GM21717 (cell line): ENCODE measurements at regions not wholly inside any gene's neighbourhood (a gene's known extent, or its start where the extent isn't known, plus 50 kb on each side); places are given as distances from the start of the nearest gene placed in this dataset.

ENCODE experiments used
- ATAC-seq: cut with Tn5 transposase; IDR thresholded peaks from one replicate; pipeline ENCODE4 v1.9.1; 2021; ENCODE audit warnings: mild to moderate bottlenecking, moderate library complexity; ENCODE audit not compliant: unreplicated experiment

GRCh38 chr1:98386675-98387440 is 274.7 kb upstream of the SNX7 start:
- ATAC-seq = no peak

DNA sequence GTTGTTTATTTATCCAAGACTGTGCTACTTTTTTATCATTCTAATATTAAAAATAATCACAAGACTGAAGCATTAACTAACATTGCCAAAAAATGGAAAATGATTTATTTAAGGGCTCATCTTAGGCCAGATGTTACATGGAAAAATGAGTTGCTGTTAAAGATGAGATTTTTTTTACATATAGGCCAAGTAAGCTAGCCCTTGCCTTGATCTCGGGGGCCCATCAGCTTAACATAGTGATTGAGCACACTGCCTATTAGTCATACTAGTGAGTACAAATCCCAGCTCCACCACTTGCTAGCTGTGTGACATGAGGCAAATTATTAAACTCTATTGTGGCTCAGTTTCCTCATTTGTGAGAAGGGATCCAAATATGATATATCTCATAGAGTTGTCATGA is 275.9 kb upstream of the SNX7 start:
- ATAC-seq = no peak

DNA sequence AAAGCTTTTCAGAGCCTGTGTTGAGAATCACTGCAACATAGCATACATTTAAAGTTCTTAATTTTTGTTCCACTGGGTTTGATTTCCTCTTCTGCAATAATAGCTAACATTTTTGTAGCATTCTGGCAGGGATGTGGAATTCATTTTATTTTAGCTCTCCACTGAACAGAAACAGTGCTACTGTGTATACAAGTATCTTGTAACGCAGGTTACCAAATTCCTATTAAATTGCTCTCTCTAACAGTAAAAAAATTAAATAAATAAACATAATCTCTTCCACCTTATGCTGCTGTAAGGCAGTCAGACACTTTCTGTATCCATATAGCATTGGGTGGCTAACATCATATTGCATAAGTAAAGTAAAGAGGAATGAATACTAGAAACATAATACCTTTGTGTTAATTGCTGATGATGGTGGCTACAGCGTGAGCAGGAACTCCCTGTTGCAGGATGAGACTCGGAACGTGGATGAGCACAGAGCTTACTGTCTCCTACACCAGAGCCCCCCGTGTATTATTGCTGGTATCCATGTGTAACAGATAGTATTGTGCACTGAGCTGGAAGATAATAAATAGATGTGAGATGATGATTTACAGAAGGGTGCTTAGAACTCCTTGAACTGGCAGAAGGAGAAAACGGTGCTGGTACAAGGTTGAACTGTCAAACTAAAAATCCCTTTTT is 276.9 kb upstream of the SNX7 start:
- no peak for ATAC-seq

DNA sequence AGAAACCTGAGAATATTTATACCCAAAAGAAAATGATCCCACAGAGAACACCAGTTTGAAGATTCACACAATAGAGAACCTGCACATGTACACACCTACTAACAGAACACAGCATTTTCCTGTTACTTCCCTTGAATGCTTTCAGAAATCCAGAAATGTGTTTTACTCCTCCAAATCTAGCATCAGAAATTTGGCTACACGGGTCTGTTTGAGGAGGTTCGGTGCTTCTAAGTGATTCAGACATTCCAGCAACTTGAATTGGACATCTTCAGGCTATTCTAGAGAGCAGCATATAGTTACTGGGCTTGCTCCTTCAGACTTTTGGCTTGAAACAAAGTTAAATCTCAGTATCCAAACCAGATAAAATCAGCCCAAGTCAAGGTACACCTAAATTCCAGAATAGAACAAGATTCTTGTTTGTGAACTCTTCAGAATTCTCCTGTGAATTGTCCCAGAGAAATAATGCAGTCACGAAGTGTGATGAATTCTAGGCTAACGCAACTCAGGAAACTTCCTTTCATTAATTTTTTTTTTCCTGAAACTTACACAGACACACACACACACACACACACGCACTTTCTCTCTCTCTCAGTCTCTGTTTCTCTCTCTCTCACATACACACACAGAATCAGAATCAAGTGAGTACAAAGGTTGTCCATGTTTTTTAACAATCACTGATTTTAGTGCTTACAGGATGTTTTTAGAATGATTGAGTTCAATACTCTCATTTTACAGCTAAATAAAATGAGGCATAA is 278.4 kb upstream of the SNX7 start:
- no peak for ATAC-seq

GRCh38 chr1:98382586-98382985 is 278.9 kb upstream of the SNX7 start:
- ATAC-seq = no peak

- ATAC-seq = no peak
These were observed 287.4 kb upstream of the SNX7 start for GRCh38 chr1:98374098-98374497.

DNA sequence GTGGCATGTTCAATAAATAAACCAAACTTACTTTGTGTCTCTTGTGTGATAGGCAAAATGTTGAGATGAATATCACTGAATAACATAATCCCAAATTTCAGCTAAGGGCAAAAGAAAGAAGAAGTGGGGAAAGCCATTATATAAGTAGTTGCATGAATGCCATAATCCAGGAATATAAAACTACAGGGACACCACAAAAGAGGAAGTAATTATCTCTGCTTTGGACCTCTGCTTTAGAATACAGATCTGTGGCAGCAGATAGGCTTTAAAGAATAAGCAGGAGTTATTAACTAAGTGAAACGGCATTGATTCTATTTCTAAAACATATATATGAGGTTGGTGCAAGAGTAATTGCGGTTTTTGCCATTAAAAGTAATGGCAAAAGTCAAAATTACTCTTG is 288.5 kb upstream of the SNX7 start:
- ATAC-seq = no peak

- ATAC-seq = no peak
These were observed 289.8 kb upstream of the SNX7 start for GRCh38 chr1:98371764-98372163.

- no peak for ATAC-seq
These were observed 292.1 kb upstream of the SNX7 start for GRCh38 chr1:98369463-98369862.

GRCh38 chr1:98368995-98369394 is 292.5 kb upstream of the SNX7 start:
- no peak for ATAC-seq

DNA sequence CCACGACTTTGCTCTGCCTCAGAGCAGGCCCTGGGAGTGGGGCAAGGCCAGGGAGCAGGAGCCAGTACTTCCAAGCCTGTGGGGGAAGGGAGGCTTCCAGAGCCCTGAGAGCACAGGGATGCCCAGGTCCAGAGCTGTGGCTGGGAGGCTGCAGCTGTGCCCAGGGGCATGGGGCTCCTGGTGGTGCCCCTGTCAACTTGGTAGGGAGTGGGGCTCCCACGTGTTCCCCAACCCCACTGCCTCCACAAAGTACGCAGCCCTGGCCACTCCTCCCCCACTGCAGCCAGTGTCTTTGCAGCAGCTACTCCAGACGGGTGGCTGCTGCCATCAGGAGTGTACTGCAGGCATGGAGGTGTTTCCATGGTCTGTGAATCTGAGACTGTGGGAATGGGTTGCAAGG is 294.1 kb upstream of the SNX7 start:
- no peak for ATAC-seq

DNA sequence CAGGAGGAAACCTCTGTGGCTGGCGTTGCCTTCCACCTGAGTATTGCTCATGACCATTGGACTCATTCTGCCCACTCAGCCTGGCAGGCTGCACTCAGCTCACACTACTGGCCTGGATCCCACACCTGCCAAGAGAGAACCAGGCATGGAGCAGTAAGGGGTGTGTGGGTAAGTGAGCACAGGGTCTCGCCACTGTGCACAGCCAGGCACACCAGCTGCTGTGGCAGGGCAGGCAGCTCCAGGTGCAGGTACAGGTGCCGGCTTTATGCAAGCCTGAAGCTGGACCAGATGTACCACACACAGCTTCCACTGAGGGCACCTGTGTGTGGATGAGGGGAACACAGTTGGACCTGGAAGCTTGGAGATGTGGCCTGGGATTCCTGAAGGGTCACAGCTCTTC is 295.2 kb upstream of the SNX7 start:
- ATAC-seq = no peak

- no peak for ATAC-seq
These were observed 297.0 kb upstream of the SNX7 start for GRCh38 chr1:98364544-98364943.

- ATAC-seq = no peak
These were observed 300.7 kb upstream of the SNX7 start for GRCh38 chr1:98360864-98361263.

- no peak for ATAC-seq
These were observed 305.7 kb upstream of the SNX7 start for GRCh38 chr1:98355656-98356383.

- no peak for ATAC-seq
These were observed 309.1 kb upstream of the SNX7 start for GRCh38 chr1:98352378-98352777.

- ATAC-seq = no peak
These were observed 310.0 kb upstream of the SNX7 start for GRCh38 chr1:98351561-98351960.

DNA sequence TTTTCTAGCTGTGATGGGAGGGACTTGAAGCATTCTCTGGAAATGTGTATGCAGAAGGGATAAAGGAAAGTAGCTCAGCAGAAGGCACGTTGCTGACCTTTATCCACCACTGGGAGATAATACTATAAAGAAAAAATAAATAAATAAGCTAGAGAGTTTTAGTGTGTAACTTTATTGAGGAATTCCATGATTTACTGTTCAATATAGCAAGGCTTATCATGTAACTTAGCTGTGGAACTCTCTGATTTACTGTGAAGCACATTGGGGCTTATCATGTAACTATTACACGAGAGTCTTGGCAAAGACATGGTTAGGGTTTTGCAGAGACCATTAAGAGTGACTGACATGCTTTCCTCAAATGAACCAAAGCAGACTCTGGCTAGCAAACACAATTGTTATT is 316.1 kb upstream of the SNX7 start:
- no peak for ATAC-seq

- no peak for ATAC-seq
These were observed 316.8 kb upstream of the SNX7 start for GRCh38 chr1:98344731-98345130.

DNA sequence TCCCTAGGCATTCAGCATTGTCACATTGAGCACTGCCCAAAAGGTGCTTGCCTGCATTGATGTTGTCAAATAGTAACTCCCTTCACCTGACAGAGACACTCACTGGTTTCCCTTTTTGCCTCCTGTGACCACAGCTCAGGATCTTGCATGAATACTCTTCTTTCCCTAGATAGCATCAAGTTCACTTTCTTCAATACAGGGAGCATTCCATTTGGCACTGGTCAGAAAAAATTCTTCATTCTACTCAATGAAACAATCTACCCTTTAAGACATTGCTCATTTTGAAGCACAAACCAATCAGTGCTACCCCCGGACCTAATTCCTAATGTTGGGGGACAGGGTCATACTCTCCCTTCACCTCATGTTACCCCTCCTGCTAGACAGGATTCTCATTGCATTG is 319.0 kb upstream of the SNX7 start:
- ATAC-seq = no peak

- no peak for ATAC-seq
These were observed 321.0 kb upstream of the SNX7 start for GRCh38 chr1:98340511-98340910.
